GM12892 (cell line): ENCODE measurements at regions not wholly inside any gene's neighbourhood (a gene's known extent, or its start where the extent isn't known, plus 50 kb on each side); places are given as distances from the start of the nearest gene placed in this dataset.

Experiments
- DNase-seq: peaks from one replicate; pipeline ENCODE4 v3.0.0; 2011; ENCODE audit not compliant: insufficient read length
- FAIRE-seq: peaks from 2 replicates; lab custom pipeline; 2011; peaks lifted over from hg19 to GRCh38; lab: Jason Lieb, UNC
- POLR2A ChIP-seq: IDR thresholded peaks from 2 replicates; pipeline ENCODE4 v1.6.1; 2011; ENCODE audit warnings: low read depth, low read length, control low read depth
- POLR2AphosphoS5 ChIP-seq: IDR thresholded peaks from 2 replicates; pipeline ENCODE4 v1.6.1; 2011; ENCODE audit warnings: low read depth, low read length, control low read depth
- TAF1 ChIP-seq: IDR thresholded peaks from 2 replicates; pipeline ENCODE4 v1.6.1; 2011; ENCODE audit warnings: low read depth, mild to moderate bottlenecking, control low read depth, low read length, borderline replicate concordance

GRCh38 chr2:217438821-217439220, 564.0 kb downstream of the TNS1 start:
- no peak for DNase-seq
- no peak for TF ChIP-seq TAF1
- TF ChIP-seq POLR2A = no peak
- TF ChIP-seq POLR2AphosphoS5 = no peak
- no peak for FAIRE-seq

DNA sequence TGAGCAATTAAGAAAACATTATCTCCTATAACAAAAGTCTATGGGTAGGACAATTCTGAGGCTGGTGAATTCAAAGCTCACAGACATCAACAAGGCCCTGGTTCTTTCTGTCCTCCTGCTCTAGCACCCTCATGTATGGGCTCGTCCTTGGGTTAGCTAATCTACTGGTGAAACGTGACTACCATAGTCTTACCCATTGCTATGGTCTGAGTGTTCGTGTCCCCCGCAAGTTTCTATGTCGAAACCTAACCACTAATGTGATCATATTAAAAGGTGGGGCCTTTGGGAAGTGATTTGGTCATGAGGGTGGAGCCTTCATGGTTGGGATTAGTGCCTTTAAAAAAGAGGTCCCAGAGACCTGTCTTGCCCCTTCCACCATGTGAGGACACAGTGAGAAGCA, 564.7 kb downstream of the TNS1 start:
- FAIRE-seq (no peak), DNase-seq (no peak)
- TF ChIP-seq POLR2AphosphoS5 = no peak
- no peak for TF ChIP-seq TAF1
- no peak for TF ChIP-seq POLR2A

GRCh38 chr2:217437290-217437870, 565.4 kb downstream of the TNS1 start:
- TF ChIP-seq POLR2A = no peak
- DNase-seq = no peak
- FAIRE-seq = no peak

GRCh38 chr2:217436386-217436785, 566.4 kb downstream of the TNS1 start:
- FAIRE-seq = no peak
- DNase-seq = no peak

DNA sequence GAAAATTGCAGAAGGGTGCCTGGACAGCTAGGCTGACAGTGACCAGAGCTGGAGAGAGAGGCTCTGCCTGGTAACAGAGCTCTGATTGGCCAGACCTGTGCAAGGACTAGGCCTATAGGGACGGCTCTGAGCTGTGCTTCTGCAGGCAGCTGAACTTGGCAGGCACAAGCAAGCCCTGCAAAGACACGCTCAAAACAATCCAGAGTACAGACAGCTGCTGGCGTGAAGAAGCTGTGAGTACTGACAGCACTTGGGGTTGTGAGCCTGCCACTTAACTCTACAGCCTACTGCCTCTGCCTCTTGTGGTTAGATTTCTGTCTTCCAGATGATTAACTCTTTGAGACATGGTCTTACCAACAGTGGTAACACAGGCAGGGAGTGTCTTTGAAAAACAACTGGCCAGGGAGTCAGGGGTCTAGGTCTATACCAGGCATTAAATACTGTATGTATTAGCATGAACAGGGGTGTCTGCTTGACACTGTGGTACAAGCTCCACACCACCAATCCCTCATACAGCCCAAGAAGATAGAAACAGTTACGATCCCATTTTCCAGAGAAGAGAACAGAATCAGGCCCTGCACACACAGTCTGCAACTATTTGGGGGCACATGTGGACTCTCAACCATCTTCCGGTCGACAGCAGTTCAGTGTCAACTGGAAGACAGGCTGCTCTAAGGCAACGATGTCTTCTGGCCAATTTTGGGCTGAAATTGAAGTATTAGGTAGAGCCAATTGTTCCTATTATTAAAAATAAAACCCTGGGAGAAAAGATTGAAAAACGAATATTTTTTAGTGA, 568.4 kb downstream of the TNS1 start:
- TF ChIP-seq POLR2A (no peak), TAF1 (no peak), POLR2AphosphoS5 (no peak)
- peak; percentile 84 for FAIRE-seq
- DNase-seq = peak; percentile 46

More at GRCh38 chr2:217436386-217436785, 566.4 kb downstream of the TNS1 start:
- TF ChIP-seq POLR2AphosphoS5 (no peak), TAF1 (no peak), POLR2A (no peak)

DNA sequence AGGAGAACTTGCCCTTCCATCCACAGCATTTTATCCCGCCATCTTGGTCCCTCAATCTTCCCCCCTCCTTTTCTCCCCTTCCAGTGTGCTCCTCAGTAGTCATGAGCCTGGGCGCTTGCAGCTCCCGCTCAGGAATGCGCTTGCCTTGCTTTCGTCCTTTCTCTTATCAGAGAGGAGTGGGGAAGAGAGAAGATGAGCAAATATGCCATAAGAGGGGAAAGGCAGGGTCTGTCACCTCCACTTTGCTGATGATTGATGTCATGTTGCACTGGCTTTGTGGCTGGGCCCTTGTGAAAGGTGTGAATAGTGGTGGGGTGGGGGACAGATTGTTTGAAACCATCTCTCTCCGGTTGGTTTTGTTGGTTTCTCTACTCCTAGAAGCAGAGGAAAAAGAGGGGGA, 569.3 kb downstream of the TNS1 start:
- DNase-seq (no peak), FAIRE-seq (no peak)
- TF ChIP-seq TAF1 (no peak), POLR2A (no peak), POLR2AphosphoS5 (no peak)

GRCh38 chr2:217431577-217432269, 571.1 kb downstream of the TNS1 start:
- FAIRE-seq (no peak), DNase-seq (no peak)

DNA sequence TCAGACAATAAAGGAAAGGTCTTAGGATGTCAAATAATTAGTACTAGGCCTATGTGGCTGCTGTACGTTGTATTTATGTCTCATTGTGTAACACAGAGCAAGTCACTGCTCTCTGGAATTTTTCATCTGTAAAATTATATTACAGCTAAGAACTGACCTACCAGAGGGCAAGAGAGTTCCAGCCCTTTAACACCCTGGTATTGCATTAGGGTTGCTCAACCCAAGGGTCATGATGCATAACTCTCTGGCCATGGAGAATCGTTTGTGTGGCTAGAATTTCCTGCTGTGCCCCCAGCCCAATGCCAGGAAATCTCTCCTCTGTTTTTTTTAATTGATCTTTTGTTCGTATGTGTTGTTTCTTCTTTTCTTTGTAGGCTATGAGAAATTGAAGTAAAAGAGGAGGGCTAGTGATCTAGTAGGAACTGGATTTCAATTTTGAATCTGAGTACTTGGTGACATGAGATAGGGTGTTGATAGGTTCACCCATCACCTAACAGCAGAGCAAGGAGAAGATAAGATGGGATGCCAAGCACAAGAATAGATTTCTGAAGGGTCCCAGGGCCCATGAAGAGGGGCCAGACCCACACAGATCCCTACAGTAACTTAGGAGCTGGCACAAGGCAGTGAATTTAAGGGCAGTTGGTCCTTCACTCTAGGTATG, 571.2 kb upstream of the TNP1 start:
- no peak for DNase-seq
- no peak for FAIRE-seq
- no peak for TF ChIP-seq POLR2A

More at GRCh38 chr2:217431577-217432269, 571.1 kb downstream of the TNS1 start:
- no peak for TF ChIP-seq POLR2A
- no peak for TF ChIP-seq TAF1
- TF ChIP-seq POLR2AphosphoS5 = no peak

DNA sequence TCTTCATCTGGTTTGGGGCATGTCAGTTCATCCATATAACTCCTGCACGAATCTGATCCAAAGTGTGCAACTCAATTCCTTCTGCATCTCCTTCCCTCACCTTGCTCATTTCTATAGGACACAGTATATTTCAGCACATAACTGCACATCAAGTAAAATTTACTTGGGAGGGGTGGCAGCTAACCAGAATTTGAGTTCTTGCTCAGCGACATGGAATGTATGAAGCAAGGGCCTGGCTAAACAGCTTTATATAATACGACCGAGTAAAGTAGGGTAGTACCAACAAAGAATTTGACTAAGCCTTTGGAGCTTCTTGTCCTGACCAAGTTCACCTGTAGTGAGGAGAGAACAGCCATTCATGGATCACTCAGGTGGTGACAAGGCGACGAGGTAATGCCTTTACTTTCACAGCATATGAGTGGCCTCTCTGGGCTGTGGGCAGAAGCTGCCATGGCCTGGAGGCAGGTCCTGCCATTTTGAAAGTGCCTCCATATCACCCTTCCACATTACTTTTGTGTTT, 570.2 kb upstream of the TNP1 start:
- FAIRE-seq (no peak), DNase-seq (no peak)
- no peak for TF ChIP-seq TAF1
- TF ChIP-seq POLR2A = no peak

- no peak for TF ChIP-seq TAF1
- no peak for TF ChIP-seq POLR2A
- no peak for TF ChIP-seq POLR2AphosphoS5
- no peak for FAIRE-seq
- no peak for DNase-seq
These were observed 562.0 kb upstream of the TNP1 start for GRCh38 chr2:217421834-217422233.

DNA sequence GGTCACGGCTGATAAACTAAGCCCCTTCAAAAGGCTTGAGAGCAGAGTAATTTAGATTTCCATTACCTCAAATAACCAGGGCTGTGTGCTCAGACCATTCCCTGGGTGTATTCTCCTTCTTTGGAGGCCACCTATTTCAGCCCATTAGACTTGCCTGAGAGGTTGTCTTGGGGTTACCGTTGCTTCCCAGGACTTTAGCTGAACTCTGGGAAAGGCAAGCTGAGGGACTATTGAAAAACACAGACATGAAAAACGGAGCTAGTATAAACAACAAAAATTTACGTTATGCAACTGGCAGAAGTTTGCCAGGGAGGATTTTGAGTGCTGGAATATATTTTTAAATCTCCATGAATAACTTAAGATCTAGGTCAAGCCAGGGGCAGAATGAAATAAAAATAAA, 561.0 kb upstream of the TNP1 start:
- FAIRE-seq = no peak
- TF ChIP-seq POLR2A = no peak
- TF ChIP-seq POLR2AphosphoS5 = no peak
- no peak for TF ChIP-seq TAF1
- DNase-seq = no peak
